LHCN-M2 (cell line): ENCODE measurements at regions not wholly inside any gene's neighbourhood (a gene's known extent, or its start where the extent isn't known, plus 50 kb on each side); places are given as distances from the start of the nearest gene placed in this dataset.
"Not testable (repeated sequence)": the region's sequence is repeated elsewhere in the genome, so short reads cannot be mapped to it uniquely, and the experiment has no call there.

Experiments used
- DNase-seq: peaks from one replicate; pipeline ENCODE4 v3.0.0-alpha.2; 2012; ENCODE audit warnings: low read depth

DNA sequence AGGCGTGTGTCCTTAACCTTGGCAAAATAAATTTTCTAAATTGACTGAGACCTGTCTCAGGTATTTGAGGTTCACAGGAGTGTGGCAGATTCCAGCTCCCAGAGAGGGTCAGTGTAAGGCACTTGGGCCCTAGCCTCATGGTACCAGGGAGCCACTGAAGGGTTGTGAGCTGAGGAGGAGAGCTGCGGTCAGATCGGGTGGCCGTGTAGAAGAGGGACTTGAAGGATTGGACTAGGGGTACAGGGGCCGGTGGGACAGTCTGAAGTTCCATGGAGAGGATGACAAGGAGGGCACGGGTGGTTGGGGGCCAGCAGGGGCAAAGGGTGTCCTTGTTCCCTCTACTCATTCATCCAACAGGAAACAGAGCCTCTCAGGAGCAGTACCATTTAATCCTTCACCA, 327.0 kb upstream of the HS6ST1 start:
- no peak for DNase-seq

DNA sequence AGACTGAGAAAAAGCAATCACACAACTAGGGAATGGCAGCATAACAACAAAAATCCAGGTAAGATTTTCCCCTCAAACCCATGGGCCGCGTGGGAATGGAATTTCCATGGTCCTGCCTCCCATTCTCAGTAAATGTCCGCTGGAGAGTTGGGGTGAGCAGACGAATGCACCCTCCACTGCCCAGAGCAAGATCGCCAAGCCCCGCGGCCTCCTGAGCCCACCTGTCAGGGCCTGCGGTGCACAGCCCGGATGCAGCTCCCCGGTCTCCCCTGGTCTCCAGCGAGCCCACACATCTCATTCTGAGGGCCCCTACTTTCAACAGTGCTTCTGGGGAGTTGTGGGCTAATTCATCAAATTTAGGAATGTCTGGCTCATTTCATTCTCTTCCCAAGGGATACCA, 327.4 kb upstream of the HS6ST1 start:
- no peak for DNase-seq

DNA sequence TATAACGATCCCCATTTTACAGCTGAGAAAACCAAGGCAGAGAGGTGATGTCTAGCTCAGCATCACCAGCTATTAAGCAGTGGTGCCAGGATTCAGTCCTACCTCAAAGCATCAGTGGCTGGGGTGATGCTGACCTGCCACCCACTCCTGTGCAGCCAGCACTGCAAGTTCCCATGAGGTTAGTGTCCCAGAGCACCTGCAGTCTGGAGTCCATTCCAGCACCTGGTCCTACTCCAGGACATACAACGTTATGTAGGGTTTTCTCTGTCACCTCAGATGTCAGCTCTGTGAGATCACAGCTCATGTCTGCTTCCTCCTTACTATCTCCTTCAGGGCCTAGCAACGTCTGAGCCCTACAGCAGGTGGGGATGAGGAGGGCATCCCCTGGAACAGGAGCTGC, 328.0 kb upstream of the HS6ST1 start:
- no peak for DNase-seq

DNA sequence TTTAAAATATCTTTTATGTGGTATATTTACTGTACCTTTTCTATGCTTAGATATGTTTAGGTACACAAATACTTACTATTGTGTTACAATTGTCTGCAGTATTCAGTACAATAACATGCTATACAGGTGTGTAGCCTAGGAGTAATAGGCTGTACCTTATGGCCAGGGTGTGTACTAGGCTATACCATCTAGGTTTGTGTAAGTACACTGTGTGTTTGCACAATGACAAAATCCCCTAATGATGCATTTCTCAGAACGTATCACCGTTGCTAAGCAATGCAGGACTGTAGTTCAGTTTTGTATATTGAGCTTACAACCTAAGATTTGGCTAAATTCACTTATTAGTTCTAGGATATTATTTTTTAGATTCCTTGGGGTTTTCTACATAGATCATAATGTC, 332.3 kb upstream of the HS6ST1 start:
- no peak for DNase-seq

DNA sequence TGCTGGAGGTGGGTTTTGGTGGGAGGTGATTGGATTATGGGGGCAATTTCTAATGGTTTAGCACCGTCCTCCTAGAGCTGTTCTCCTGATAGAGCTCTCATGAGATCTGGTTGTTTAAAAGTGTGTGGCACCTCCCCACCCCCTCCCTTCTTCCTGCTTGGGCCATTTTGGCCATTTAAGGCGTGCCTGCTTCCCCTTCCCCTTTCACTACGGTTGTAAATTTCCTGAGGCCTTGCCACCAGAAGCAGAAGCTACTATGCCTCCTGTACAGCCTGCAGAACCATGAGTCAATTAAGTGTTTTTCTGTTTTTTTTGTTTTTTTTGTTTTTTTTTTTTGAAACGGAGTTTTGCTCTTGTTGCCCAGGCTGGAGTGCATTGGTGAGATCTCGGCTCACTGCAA, 335.7 kb upstream of the HS6ST1 start:
- no peak for DNase-seq

DNA sequence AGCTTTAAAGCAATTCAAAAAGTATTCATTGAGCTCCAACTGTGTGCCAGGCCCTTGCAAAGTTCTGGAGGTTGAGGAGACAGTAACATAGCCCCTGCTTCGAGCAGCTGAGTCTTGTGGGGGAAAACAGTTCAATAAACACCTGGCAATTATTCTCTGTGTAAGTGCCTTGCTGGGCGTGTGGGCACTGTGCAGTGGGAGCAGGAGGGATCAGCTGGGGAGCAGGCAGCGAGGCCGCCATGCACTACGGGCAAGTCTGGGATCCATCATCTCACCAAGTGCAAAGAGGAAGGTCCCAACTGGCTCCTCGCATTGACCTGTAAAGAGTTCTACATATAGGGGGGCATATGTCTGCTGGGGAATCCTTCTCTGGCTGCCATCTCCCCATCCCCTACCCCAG, 342.2 kb upstream of the HS6ST1 start:
- no peak for DNase-seq

DNA sequence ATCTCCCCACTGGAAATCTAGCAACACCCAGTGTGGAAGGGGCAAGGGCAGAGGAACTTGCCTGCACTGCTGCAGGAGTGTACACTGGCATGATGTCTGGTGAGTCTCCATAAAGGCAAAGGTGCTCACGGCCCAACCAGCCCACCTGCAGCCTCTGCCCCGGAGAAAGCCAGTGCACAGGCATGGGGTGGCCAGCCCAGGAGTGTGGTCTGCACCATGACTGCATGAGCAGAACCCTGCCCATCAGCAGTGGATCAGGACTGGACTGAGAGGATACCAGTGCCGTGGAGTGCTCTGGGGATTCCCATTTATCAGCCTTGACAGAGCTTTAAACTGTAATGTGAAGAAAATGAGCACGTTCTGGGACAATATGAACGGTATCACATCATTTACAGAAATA, 342.6 kb upstream of the HS6ST1 start:
- no peak for DNase-seq

DNA sequence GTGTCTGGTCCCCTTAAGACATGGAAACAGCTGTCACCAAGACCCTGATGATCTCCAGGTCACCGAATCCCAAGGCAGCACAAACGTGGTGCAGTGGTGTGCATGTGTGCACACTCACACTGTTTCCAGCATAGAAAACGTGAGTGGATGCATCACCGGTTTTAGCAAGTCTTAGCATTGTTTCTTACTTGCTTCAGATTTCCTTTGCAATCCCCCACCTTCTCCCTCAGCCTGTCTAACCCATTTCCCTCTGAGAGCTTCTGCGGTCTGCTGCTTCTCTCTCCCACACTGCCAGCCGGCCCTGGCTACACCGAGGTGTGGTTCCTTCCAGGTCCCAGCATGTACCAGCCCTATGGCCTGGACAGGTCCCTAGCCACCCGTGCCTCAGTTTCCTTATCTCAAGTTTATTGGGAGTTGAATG, 343.4 kb upstream of the HS6ST1 start:
- DNase-seq = no peak

DNA sequence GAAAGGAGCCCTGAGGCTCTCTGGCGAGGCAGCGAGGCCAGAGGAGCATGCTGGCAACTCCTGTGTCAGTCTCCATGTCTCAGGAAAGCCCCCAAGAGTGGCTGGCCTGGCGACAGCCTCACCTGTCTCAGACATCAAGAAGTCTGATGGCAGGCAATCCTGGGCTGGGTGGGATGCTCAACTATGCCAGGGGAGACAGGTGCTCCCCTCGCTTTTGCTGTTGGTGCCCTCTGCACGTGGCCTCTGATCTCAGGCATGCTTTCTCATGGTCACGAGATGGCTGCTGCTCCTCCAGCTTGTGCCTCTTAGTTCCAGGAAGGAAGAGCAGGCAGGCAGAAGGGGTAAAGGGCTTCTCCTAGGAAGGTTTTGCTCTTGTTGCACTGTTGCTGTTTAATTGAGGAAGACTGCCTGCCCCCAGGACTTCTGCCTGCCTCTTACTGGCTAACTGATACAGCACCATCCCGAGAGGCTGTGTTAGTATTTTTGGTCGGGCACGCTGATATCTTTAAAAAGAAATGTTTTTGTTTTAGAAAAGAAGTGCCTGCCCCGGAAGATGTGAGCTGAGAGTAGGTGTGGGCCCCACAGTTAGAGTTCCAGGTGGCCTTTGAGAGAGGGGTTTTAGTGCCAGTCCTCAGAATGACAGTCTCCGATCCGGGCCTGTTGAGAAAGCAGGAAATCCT, 344.8 kb upstream of the HS6ST1 start:
- no peak for DNase-seq

DNA sequence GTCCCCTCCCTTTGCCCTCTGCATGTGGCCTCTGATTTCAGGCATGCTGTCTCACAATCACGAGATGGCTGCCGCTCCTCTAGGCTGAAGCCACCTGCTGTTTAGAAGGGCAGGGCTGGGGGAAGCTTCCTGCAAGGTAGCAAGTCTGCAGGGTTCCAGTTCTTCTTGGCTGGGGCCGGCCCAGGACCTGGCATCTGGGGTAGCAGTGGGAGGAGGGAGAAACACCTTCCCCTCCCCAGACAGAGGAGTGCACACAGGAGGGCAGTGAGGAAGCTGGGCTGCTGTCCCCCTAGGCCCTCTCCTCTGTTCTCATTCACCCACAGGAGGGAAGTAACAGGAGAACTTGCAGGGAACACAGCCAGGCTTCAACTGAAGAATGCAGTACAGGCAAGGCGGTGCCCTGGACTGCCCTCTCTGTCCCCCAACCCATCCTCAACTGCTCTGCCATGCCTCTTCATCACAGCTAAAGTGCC, 345.9 kb upstream of the HS6ST1 start:
- DNase-seq = no peak

DNA sequence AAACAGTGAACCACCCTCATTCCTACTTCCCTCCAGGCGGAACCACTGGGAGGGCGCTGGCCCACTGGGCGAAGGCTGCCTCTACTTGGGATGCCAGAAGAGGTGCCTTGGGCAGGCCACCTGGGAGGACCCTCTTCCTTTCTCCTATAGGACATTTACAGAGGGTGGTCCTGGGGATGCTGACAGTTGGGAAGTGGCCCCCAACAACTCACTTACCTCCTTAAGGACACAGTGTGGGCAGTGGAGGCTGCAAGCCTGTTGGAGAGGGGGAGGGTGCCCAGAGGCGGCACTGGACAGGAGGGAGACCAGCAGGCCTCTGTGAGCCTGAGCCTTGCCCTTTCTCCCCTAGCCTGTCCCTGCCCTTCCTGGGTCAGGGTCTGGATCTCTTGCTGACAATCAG, 346.4 kb upstream of the HS6ST1 start:
- DNase-seq = no peak

DNA sequence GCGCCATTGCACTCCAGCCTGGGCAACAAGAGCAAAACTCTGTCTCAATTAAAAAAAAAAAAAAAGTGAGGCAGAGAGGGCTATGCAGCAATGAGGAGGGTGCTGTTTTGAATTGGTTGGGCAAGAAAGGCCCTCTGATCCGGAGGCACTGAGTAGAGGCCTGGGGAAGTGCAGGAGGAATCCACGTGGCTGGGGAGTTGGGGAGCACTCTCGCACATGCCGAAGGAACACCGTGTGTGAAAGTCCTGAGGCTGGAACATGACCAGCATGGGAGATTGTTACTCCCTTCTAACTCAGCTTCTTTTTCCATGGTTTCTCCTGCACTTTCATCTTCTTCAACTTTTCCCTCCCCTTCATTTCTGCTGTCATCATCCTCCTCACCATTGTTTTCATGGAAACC, 347.9 kb upstream of the HS6ST1 start:
- DNase-seq = no peak

DNA sequence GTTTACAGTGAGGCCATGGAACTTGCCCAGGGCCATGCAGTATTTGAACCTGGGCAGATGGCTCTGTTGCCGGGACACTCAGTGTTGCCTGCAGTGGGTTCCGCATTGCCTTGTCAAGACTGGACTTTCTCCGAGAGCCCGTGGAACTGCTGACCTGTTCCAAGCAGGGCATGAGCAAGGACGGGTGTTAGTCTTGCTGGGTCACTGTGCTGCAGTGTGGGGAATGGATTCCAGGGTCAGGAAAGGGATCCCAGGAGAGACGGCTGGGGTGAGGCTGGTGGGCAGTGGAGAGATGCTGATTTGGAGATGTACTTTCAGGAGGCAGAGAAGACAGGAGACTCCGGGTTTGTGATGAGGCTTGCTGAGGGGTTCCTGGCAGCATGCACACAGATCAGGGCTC, 348.7 kb upstream of the HS6ST1 start:
- no peak for DNase-seq

DNA sequence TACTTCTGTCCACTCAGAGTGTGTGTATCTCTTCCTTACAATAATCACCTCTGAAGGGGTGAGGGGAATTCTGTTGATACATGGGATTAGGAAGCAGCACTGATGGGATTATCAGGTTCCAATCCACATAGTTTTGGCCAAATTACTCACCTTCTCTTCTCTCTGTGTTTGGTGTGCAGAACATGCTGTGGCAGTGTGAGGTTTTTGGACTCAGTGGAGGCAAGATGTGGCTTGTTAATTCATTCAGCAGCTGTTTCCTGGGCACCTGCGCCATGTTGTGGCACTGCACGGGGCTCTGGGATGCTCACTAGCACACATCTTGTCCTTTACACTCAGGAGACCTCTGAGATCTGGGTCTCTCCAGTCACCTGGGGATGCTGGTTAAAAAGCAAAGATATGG, 350.3 kb upstream of the HS6ST1 start:
- DNase-seq = no peak

DNA sequence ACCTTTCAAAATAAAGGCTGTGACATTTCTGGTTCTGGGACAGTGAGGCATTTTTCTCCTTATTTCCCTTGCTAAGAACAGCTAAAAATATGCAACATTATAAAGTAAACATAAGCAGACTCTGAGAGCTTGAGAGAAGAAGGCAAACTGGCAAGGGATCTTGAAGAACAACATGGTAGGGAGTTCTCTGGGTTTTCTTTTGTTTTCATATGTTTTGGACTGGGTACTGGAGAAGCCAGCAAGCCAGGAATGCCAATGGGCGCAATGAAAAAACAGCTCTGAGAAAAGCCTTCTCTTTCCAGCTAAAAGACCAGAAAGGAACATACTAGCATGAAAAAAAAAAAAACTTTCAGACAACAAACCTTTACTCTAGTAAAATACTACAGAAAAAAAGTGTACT, 351.4 kb upstream of the HS6ST1 start:
- no peak for DNase-seq

DNA sequence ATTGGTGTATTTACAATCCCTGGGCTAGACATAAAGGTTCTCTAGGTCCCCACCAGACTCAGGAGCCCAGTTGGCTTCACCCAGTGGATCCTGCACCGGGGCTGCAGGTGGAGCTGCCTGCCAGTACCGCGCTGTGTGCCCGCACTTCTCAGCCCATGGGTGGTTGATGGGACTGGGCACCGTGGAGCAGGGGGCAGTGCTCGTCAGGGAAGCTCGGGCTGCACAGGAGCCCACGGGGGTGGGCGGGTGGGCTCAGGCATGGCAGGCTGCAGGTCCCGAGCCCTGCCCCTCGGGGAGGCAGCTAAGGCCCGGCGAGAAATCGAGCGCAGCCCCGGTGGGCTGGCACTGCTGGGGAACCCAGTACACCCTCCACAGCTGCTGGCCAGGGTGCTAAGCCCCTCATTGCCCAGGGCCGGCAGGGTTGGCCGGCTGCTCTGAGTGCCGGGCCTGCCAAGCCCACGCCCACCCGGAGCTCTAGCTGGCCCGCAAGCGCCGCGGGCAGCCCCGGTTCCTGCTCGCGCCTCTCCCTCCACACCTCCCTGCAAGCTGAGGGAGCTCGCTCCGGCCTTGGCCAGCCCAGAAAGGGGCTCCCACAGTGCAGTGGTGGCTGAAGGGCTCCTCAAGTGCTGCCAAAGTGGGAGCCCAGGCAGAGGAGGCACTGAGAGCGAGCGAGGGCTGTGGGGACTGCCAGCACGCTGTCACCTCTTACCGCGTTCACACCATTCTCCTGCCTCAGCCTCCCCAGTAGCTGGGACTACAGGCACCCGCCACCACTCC, 353.5 kb upstream of the HS6ST1 start:
- not testable (repeated sequence) for DNase-seq

DNA sequence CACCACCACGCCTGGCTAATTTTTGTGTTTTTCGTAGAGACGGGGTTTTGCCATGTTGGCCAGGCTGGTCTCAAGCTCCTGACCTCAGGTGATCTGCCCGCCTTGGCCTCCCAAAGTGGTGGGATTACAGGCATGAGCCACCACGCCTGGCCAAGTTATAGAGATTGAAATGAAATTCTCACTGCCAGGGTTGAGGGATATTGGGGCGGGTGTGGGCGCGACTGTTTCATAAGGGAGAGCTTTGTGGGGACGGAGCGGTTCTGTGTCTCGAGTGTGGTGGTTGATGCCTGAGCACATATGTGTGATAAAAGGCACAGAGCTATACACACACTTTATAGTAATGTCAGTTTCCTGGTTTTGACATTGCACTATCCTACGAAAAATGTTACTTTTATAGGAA, 361.0 kb upstream of the HS6ST1 start:
- not testable (repeated sequence) for DNase-seq

DNA sequence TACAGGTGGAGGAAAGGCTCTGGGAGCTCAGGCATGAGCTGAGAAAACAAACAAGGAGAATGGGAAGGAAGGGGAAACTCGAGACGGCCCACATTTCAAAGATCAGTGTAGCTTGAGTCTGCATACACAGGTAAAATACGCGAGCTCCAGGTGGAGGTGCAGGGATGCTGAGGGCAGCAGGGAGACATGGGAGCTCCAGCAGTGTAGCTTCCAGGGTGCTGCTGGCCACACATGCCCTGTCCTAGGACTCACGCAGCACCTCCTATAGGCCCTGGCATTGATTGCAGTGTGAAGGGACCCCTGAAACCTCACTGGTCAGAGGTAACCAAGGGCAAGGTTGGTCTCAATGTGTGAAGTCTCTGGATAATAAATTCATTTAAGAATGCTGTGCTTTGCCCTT, 362.8 kb upstream of the HS6ST1 start:
- DNase-seq = no peak

DNA sequence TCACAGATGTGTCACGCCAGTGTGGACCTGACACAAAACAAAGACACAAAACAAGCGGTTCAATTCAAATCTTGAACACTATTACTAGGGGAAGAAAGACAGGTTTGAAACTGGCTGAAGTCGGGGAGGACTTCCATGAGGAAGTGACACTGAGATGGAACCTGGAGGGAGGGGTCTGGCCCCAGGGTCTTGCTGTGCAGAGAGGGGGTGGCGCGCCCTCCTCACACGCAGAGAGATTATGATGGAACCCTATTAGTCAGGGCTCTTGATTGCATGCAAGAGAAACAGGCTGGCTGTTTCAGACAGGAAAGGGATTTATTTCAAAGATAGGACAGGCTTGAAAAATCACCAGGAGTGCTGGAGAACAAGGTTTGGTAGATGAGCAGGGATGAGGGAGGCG, 363.6 kb upstream of the HS6ST1 start:
- DNase-seq = no peak

DNA sequence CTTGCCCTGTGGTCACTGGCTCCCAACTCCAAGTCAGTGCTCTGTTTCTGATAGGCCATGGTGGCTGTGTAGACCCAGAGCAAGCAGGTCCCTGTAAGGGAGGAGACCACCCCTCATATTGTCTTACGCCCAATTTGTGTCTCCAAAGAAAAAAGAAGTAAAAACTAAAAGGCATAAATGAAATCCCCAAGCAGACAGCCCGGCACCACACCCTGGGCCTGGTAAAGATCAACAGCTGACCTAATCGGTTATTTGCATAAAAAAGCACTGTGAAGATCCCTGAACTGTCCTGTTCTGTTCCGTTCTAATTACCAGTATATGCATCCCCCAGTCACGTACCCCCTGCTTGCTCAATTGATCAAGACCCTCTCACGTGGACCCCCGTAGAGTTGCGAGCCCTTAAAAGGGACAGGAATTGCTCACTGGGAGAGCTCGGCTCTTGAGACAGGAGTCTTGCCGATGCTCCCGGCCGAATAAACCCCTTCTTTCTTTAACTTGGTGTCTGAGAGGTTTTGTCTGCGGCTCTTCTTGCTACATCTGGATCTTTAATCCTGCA, 364.1 kb upstream of the HS6ST1 start:
- no peak for DNase-seq

DNA sequence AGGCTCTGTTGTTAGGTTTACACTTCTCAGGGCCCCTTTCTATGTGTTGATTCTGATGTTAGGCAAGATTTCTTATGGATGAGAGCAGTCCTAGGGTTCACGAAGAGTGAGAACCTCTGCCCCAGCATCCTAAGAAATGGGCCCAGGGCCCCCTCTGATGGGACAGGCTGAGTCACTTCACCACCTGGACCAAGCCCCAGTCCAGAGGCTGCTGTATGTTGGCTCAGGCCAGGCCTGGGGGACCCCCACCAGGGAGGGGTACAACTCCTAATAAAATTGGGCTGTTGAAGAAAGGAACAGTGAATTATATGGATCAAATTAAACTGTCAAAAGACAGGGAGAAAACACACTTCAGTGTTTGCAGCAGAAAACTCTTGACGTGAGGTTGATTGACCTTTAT, 365.9 kb upstream of the HS6ST1 start:
- DNase-seq = no peak

DNA sequence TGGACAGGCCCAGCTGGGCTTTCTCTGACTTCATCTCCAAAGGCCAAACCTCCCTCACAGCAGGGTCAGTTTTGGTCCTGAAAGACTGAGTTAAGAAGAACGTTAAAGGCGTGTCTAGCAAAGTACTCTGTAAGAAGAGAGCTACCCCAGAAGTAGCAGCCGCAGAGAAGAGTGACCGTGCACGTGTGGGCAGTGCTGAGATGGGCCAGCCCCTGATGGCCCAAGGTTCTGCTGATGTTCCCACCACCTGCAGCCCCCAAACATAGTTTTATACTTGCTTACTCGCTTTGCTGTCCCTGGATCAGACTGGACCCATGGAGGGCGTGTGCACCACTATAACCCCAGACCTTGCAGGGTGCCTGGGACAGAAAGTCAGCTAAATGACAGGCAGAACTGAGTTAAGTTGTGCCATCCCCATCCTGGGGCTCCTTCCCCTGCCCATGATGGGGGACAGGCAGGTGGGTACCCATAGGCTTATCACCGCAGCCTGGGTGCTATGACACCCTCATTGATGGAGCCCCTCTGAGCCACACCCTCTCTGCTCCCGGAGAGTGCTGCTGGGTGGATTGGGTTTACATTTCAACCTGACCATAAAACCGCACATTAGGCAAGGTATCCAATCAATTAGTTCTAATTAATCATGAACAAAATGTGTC, 367.3 kb upstream of the HS6ST1 start:
- DNase-seq = no peak

DNA sequence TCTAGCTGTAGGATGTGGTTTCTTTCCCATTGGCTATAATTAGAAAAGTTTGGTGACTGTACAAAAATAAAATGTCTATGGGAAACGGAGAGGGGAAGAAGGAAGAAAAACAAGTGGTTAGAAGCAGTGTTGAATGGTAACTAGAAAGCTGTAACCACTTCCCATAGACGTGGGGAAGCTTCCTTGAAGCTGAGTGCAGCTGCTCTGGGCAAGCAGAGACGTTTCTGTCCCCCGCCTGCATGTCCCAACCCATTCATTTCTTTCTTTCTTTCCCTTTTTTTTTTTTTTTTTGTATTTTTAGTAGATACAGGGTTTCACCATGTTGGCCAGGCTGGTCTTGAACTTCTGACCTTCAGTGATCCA, 367.8 kb upstream of the HS6ST1 start:
- DNase-seq = no peak
